Neural progenitor cell (in vitro differentiated cells): ENCODE measurements at regions not wholly inside any gene's neighbourhood (a gene's known extent, or its start where the extent isn't known, plus 50 kb on each side); places are given as distances from the start of the nearest gene placed in this dataset.

Experiments
- DNase-seq: peaks from one replicate; pipeline ENCODE4 v3.0.0-alpha.2; 2016; ENCODE audit warnings: low spot score
- H2AFZ ChIP-seq: fragments of 200-600 bp; sonication (generic); replicated peaks from 2 replicates; pipeline ENCODE4 v1.6.1; 2016; ENCODE audit warnings: antibody characterized with exemption
- H3F3A ChIP-seq: fragments of 200-600 bp; sonication (generic); 2 replicates; pipeline ENCODE4 v1.6.1; 2016; ENCODE audit warnings: antibody characterized with exemption, low read depth
- H3K27ac ChIP-seq: fragments of 200-600 bp; sonication (generic); 2 replicates; pipeline ENCODE4 v1.5.1; 2016; ENCODE audit warnings: mild to moderate bottlenecking
- H3K27me3 ChIP-seq: fragments of 200-600 bp; sonication (generic); 2 replicates; pipeline ENCODE4 v1.6.1; 2016; ENCODE audit warnings: mild to moderate bottlenecking, moderate library complexity
- H3K36me3 ChIP-seq: fragments of 200-600 bp; sonication (generic); 2 replicates; pipeline ENCODE4 v1.5.1; 2016
- H3K4me1 ChIP-seq: fragments of 200-600 bp; sonication (generic); 2 replicates; pipeline ENCODE4 v1.6.1; 2016; ENCODE audit warnings: mixed run types
- H3K4me2 ChIP-seq: fragments of 200-600 bp; sonication (generic); 2 replicates; pipeline ENCODE4 v1.6.1; 2016
- H3K4me3 ChIP-seq: fragments of 200-600 bp; sonication (generic); 2 replicates; pipeline ENCODE4 v1.5.1; 2016
- H3K79me2 ChIP-seq: fragments of 200-600 bp; sonication (generic); 2 replicates; pipeline ENCODE4 v1.6.1; 2016; ENCODE audit warnings: low read depth
- H3K9ac ChIP-seq: fragments of 200-600 bp; sonication (generic); 2 replicates; pipeline ENCODE4 v1.6.1; 2016
- H3K9me3 ChIP-seq: fragments of 200-600 bp; sonication (generic); 2 replicates; pipeline ENCODE4 v1.5.1; 2016; ENCODE audit warnings: low read depth
- H4K20me1 ChIP-seq: fragments of 200-600 bp; sonication (generic); 2 replicates; pipeline ENCODE4 v1.6.1; 2016; ENCODE audit warnings: low read depth
- H3K27ac Mint-ChIP-seq: 3 replicates; pipeline ENCODE4 v1.8.0; 2021; ENCODE audit warnings: mixed read lengths
- H3K27me3 Mint-ChIP-seq: 2 replicates; pipeline ENCODE4 v1.8.0; 2022; ENCODE audit warnings: low read depth, mild to moderate bottlenecking, inconsistent platforms, moderate library complexity, mixed read lengths; ENCODE audit not compliant: insufficient read depth
- H3K36me3 Mint-ChIP-seq: 3 replicates; pipeline ENCODE4 v1.8.0; 2021; ENCODE audit warnings: mixed read lengths
- H3K4me1 Mint-ChIP-seq: 3 replicates; pipeline ENCODE4 v1.8.0; 2021; ENCODE audit warnings: mixed read lengths
- H3K4me3 Mint-ChIP-seq: 3 replicates; pipeline ENCODE4 v1.8.0; 2021; ENCODE audit warnings: mild to moderate bottlenecking, moderate library complexity, mixed read lengths
- H3K9me3 Mint-ChIP-seq: 3 replicates; pipeline ENCODE4 v1.8.0; 2020; ENCODE audit warnings: mixed read lengths
- CTCF ChIP-seq: fragments of 200-600 bp; sonication (generic); IDR thresholded peaks from 2 replicates; pipeline ENCODE4 v1.5.1; 2017; ENCODE audit warnings: antibody characterized with exemption, mild to moderate bottlenecking
- EZH2 ChIP-seq: fragments of 200-600 bp; sonication (generic); IDR thresholded peaks from 2 replicates; pipeline ENCODE4 v1.6.1; 2017; ENCODE audit warnings: antibody characterized with exemption, mild to moderate bottlenecking, moderate library complexity
- EZH2phosphoT487 ChIP-seq: fragments of 200-600 bp; sonication (generic); IDR thresholded peaks from 2 replicates; pipeline ENCODE4 v1.6.1; 2017; ENCODE audit warnings: antibody characterized with exemption

DNA sequence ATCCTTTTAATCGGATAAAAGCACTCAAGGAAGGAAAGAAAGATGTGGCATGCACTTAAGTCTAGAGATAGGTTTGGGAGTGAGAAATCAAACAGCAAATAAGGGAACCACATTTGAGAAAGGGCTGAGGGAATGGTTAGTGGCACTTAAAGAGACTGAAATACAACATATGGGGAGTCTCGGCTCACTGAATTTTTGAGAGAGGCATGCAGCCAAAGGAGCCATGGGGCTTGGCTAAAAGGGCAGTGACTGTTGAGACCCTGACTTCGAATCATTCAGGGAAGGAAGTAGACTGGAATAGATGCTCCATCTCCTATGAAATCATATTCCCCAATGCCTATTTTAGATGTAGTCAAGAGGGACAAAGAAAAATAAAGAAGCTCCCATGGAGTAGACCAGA is 58.3 kb upstream of the HAO2 start:
- Histone ChIP-seq H3K27ac (no peak overlapping the region), H3K27me3 (no peaks in the 10 kb centered on the region), H3K9me3 (no peaks in the 10 kb centered on the region), H2AFZ (no peak overlapping the region), H3K36me3 (no peaks in the 10 kb centered on the region), H3K4me1 (no peaks in the 10 kb centered on the region), H4K20me1 (no peaks in the 10 kb centered on the region), H3K9ac (no peak overlapping the region), H3F3A (no peaks in the 10 kb centered on the region), H3K79me2 (no peaks in the 10 kb centered on the region), H3K4me3 (no peak overlapping the region), H3K4me2 (no peak overlapping the region)
- no peak for TF ChIP-seq EZH2
- no peak for TF ChIP-seq EZH2phosphoT487
- TF ChIP-seq CTCF: no peak
- no peak for DNase-seq
- Mint-ChIP-seq H3K4me1 (peaks cover 5% of the 10 kb centered on the region), H3K27ac (no peak overlapping the region), H3K9me3 (no peaks in the 10 kb centered on the region), H3K27me3 (no peaks in the 10 kb centered on the region), H3K4me3 (no peak overlapping the region), H3K36me3 (no peaks in the 10 kb centered on the region)

DNA sequence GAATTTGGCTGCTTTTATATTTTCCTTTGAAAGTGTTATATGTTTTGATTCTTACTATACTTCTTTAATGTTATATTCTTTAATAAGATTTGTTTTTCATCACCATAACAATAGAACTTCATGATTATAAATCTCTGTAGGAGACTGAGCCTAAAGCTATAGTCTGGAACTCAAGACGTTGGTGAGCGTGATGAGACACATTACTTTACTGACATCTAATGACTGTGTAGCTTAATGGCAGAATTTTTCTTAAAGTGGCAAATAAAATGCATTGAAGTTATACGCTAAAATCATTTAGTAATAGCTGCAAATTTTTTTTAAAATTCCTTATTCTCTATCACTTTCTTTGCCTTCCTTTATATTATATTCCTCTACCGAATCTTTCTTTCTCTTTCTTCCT is 56.1 kb upstream of the HAO2 start:
- Histone ChIP-seq H3K9me3 (no peaks in the 10 kb centered on the region), H3K36me3 (no peaks in the 10 kb centered on the region), H3K27ac (no peak overlapping the region), H2AFZ (no peak overlapping the region), H3K4me2 (no peak overlapping the region), H4K20me1 (no peaks in the 10 kb centered on the region), H3K4me1 (no peaks in the 10 kb centered on the region), H3K79me2 (no peaks in the 10 kb centered on the region), H3K27me3 (no peaks in the 10 kb centered on the region), H3K4me3 (no peak overlapping the region), H3K9ac (no peak overlapping the region), H3F3A (no peaks in the 10 kb centered on the region)
- no peaks in the 10 kb centered on the region for H3K27me3 Mint-ChIP-seq
- DNase-seq: no peak
- H3K4me3 Mint-ChIP-seq: no peak overlapping the region
- no peak for TF ChIP-seq EZH2
- no peak for TF ChIP-seq EZH2phosphoT487
- TF ChIP-seq CTCF: no peak
- no peak overlapping the region for H3K27ac Mint-ChIP-seq
- H3K9me3 Mint-ChIP-seq: no peaks in the 10 kb centered on the region
- peaks cover 5% of the 10 kb centered on the region for H3K4me1 Mint-ChIP-seq
- no peaks in the 10 kb centered on the region for H3K36me3 Mint-ChIP-seq

DNA sequence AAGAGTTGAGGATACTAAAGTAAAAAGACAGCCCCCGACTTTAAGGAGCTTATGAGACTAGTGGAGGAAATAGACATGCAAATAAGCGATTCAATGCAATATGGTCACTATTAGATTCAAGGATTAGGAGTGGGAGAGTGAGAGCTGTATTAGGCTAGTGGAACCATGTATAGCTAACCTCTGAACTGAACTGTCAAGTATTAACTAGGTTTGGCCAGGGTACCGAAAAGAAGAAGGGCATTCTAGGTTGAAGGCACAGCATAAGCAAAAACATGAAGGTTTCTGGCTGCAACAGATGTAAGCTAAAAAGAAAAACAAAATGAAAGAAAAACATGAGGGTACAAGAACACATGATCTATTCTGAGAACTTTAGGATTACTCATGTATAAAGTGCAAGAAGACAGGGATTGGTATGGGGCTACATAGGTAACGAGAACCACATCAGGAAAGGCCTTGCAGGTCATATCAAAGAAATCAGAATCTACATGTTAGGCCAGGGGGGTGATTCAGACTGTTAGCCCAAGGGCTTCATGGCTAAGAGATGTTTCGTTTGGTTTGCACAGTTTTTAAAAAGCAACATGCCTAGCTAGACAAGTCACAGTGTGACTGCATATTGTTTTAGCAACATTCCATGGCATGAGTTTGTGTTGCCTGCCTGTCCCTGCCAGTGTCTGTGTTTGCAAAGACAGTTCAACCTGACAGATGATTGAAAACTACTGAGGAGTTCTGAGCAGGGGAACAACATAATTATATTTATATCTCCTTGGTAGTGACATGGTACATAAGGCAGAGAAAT is 54.4 kb upstream of the HAO2 start:
- H3K4me1 Mint-ChIP-seq: no peaks in the 10 kb centered on the region
- H3K9ac ChIP-seq: no peak overlapping the region

More for the DNA sequence above, 54.4 kb upstream of the HAO2 start:
- Histone ChIP-seq H3K79me2 (no peaks in the 10 kb centered on the region), H3F3A (no peaks in the 10 kb centered on the region), H3K4me3 (no peak overlapping the region), H3K9me3 (no peaks in the 10 kb centered on the region), H3K27ac (no peak overlapping the region), H4K20me1 (no peaks in the 10 kb centered on the region), H3K36me3 (no peaks in the 10 kb centered on the region), H3K4me1 (no peaks in the 10 kb centered on the region), H3K4me2 (no peak overlapping the region), H3K27me3 (no peaks in the 10 kb centered on the region), H2AFZ (no peak overlapping the region)
- H3K4me3 Mint-ChIP-seq: no peak overlapping the region
- H3K36me3 Mint-ChIP-seq: no peaks in the 10 kb centered on the region
- H3K27me3 Mint-ChIP-seq: no peaks in the 10 kb centered on the region
- DNase-seq: no peak
- no peaks in the 10 kb centered on the region for H3K9me3 Mint-ChIP-seq
- no peak for TF ChIP-seq CTCF
- H3K27ac Mint-ChIP-seq: no peak overlapping the region
